Endometrium (tissue), 2 donors: ENCODE measurements at regions not wholly inside any gene's neighbourhood (a gene's known extent, or its start where the extent isn't known, plus 50 kb on each side); places are given as distances from the start of the nearest gene placed in this dataset.

Experiments
- FAIRE-seq: peaks from 2 replicates; lab custom pipeline; 2012; peaks lifted over from hg19 to GRCh38; lab: Jason Lieb, UNC
- donor health status: control.
- donor health status: control.

GRCh38 chr4:41318839-41319530 is 62.3 kb downstream of the UCHL1 start:
- FAIRE-seq = no peak

GRCh38 chr4:41319553-41319952 is 62.8 kb downstream of the UCHL1 start:
- no peak for FAIRE-seq

- no peak for FAIRE-seq
Measured at GRCh38 chr4:41320278-41320677, 63.5 kb downstream of the UCHL1 start.

- no peak for FAIRE-seq
Measured at GRCh38 chr4:41320786-41321185, 64.1 kb downstream of the UCHL1 start.

GRCh38 chr4:41321216-41321945 is 64.7 kb downstream of the UCHL1 start:
- FAIRE-seq = no peak

GRCh38 chr4:41322617-41323016 is 65.9 kb downstream of the UCHL1 start:
- no peak for FAIRE-seq

GRCh38 chr4:41323179-41323578 is 66.5 kb downstream of the UCHL1 start:
- FAIRE-seq = no peak

GRCh38 chr4:41323706-41324105 is 67.0 kb downstream of the UCHL1 start:
- no peak for FAIRE-seq

GRCh38 chr4:41324861-41325260 is 68.1 kb downstream of the UCHL1 start:
- FAIRE-seq = no peak

- FAIRE-seq = no peak
Measured at GRCh38 chr4:41325901-41326300, 69.2 kb downstream of the UCHL1 start.

GRCh38 chr4:41326776-41327175 is 70.0 kb downstream of the UCHL1 start:
- FAIRE-seq = no peak

GRCh38 chr4:41327770-41328169 is 71.0 kb downstream of the UCHL1 start:
- no peak for FAIRE-seq

GRCh38 chr4:41329361-41329760 is 72.6 kb downstream of the UCHL1 start:
- no peak for FAIRE-seq

GRCh38 chr4:41331224-41331623 is 74.5 kb downstream of the UCHL1 start:
- no peak for FAIRE-seq

GRCh38 chr4:41332510-41333054 is 75.9 kb downstream of the UCHL1 start:
- no peak for FAIRE-seq

- FAIRE-seq = no peak
Measured at GRCh38 chr4:41334182-41334581, 77.5 kb downstream of the UCHL1 start.

- FAIRE-seq = peak; percentile 55
Measured at GRCh38 chr4:41339812-41340809, 83.4 kb downstream of the UCHL1 start.

- no peak for FAIRE-seq
Measured at GRCh38 chr4:41346306-41347061, 89.8 kb downstream of the UCHL1 start.

GRCh38 chr4:41349021-41349420 is 92.3 kb downstream of the UCHL1 start:
- no peak for FAIRE-seq

GRCh38 chr4:41358647-41359421 is 102.1 kb downstream of the UCHL1 start:
- no peak for FAIRE-seq

GRCh38 chr4:41359422-41359775 is 102.7 kb downstream of the UCHL1 start:
- FAIRE-seq = no peak
